SK-N-SH treated with all-trans-retinoic acid at 6 μM for 48 hours (cell line): ENCODE measurements at regions not wholly inside any gene's neighbourhood (a gene's known extent, or its start where the extent isn't known, plus 50 kb on each side); places are given as distances from the start of the nearest gene placed in this dataset.

Experiments
- ATAC-seq: fragments of 200-7000 bp; cut with Tn5 transposase; 3 replicates; pipeline ENCODE4 v1.9.1; 2020; ENCODE audit warnings: mild to moderate bottlenecking, moderate library complexity
- ARNTL ChIP-seq: fragments of 450-650 bp; formaldehyde crosslinking; IDR thresholded peaks from 2 replicates; pipeline ENCODE4 v1.5.0; 2020; ENCODE audit warnings: low read depth, mild to moderate bottlenecking, moderate library complexity, borderline replicate concordance
- CSDC2 ChIP-seq: fragments of 250-450 bp; sonication (Bioruptor Pico); IDR thresholded peaks from 2 replicates; pipeline ENCODE4 v1.5.0; 2020; ENCODE audit warnings: mild to moderate bottlenecking, moderate library complexity
- ESRRG ChIP-seq: fragments of 250-450 bp; sonication (Bioruptor Pico); IDR thresholded peaks from 2 replicates; pipeline ENCODE4 v1.6.1; 2021; ENCODE audit warnings: mild to moderate bottlenecking
- GLIS3 ChIP-seq: fragments of 250-450 bp; sonication (Bioruptor Pico); IDR thresholded peaks from 2 replicates; pipeline ENCODE4 v1.5.0; 2020; ENCODE audit warnings: mild to moderate bottlenecking, moderate library complexity
- ISL1 ChIP-seq: fragments of 250-450 bp; sonication (Bioruptor Pico); IDR thresholded peaks from 2 replicates; pipeline ENCODE4 v2.1.2; 2022; ENCODE audit warnings: mild to moderate bottlenecking, moderate library complexity
- OSR1 ChIP-seq: fragments of 250-450 bp; sonication (Bioruptor Pico); IDR thresholded peaks from 2 replicates; pipeline ENCODE4 v1.8.0; 2022; ENCODE audit warnings: moderate library complexity, mild to moderate bottlenecking, inconsistent platforms
- PPARA ChIP-seq: fragments of 250-450 bp; sonication (Bioruptor Pico); IDR thresholded peaks from 2 replicates; pipeline ENCODE4 v1.5.0; 2020; ENCODE audit warnings: mild to moderate bottlenecking, borderline replicate concordance
- RARB ChIP-seq: fragments of 250-450 bp; sonication (Bioruptor Pico); IDR thresholded peaks from 2 replicates; pipeline ENCODE4 v1.8.0; 2021; ENCODE audit warnings: mild to moderate bottlenecking, moderate library complexity
- SNAI2 ChIP-seq: fragments of 250-450 bp; sonication (Bioruptor Pico); IDR thresholded peaks from 2 replicates; pipeline ENCODE4 v1.5.0; 2020; ENCODE audit warnings: mild to moderate bottlenecking, moderate library complexity
- TCF4 ChIP-seq: fragments of 250-450 bp; sonication (Bioruptor Pico); IDR thresholded peaks from 2 replicates; pipeline ENCODE4 v1.8.0; 2021; ENCODE audit warnings: mild to moderate bottlenecking, moderate library complexity, borderline replicate concordance
- TOX ChIP-seq: fragments of 250-450 bp; sonication (Bioruptor Pico); IDR thresholded peaks from 2 replicates; pipeline ENCODE4 v1.8.0; 2021; ENCODE audit warnings: mild to moderate bottlenecking, moderate library complexity, borderline replicate concordance
- ZC3H10 ChIP-seq: fragments of 250-450 bp; sonication (Bioruptor Pico); IDR thresholded peaks from 2 replicates; pipeline ENCODE4 v1.5.1; 2021; ENCODE audit warnings: mild to moderate bottlenecking, moderate library complexity
- ZFP3 ChIP-seq: fragments of 250-450 bp; sonication (Bioruptor Pico); IDR thresholded peaks from 2 replicates; pipeline ENCODE4 v1.5.0; 2020; ENCODE audit warnings: mild to moderate bottlenecking, moderate library complexity
- ZFP30 ChIP-seq: fragments of 450-650 bp; formaldehyde crosslinking; IDR thresholded peaks from 2 replicates; pipeline ENCODE4 v1.5.0; 2022; ENCODE audit warnings: mild to moderate bottlenecking, moderate library complexity
- ZNF565 ChIP-seq: fragments of 450-650 bp; formaldehyde crosslinking; conservative IDR thresholded peaks from 2 replicates; pipeline ENCODE4 v1.5.0; 2020; ENCODE audit warnings: low read depth, mild to moderate bottlenecking, moderate library complexity
- ZNF70 ChIP-seq: fragments of 450-650 bp; formaldehyde crosslinking; IDR thresholded peaks from 2 replicates; pipeline ENCODE4 v1.5.0; 2020; ENCODE audit warnings: mild to moderate bottlenecking, moderate library complexity
- ZNF8 ChIP-seq: fragments of 450-650 bp; formaldehyde crosslinking; IDR thresholded peaks from 2 replicates; pipeline ENCODE4 v1.5.0; 2020; ENCODE audit warnings: mild to moderate bottlenecking, moderate library complexity
- TF ChIP-seq, protein P1 (sequence below): fragments of 250-450 bp; sonication (Bioruptor Pico); IDR thresholded peaks from 2 replicates; pipeline ENCODE4 v1.8.0; 2020; ENCODE audit warnings: mild to moderate bottlenecking, moderate library complexity, borderline replicate concordance
- TF ChIP-seq, protein P2 (sequence below): fragments of 250-450 bp; sonication (Bioruptor Pico); IDR thresholded peaks from 2 replicates; pipeline ENCODE4 v1.5.1; 2021; ENCODE audit warnings: mild to moderate bottlenecking, moderate library complexity
- TF ChIP-seq, protein P3 (sequence below): fragments of 250-450 bp; sonication (Bioruptor Pico); IDR thresholded peaks from 2 replicates; pipeline ENCODE4 v1.5.1; 2020; ENCODE audit warnings: low read depth, mild to moderate bottlenecking, moderate library complexity
- TF ChIP-seq, protein P4 (sequence below): fragments of 250-450 bp; sonication (Bioruptor Pico); IDR thresholded peaks from 2 replicates; pipeline ENCODE4 v1.5.0; 2020; ENCODE audit warnings: mild to moderate bottlenecking, moderate library complexity

DNA sequence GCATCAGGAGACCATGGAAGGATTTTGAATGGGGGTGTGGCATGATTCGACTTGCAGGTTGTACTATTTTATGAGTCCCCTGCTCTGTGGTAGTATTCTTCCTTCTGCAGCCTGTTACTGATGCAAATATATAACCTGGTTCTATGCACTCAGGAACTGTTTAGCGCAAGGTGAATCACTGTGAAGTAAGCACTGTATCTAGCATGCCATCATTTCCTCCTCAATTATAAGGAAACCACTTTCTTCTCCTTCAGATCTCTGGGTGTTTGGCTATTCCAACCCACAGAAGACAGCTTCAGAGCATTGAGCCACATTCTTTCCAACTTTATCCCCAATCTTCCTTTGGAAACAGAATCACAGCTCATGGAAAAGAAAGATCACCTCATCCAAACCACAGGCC lies 176.7 kb downstream of the DIPK2A start:
- ATAC-seq = no peak
- TF ChIP-seq CSDC2 (CRISPR knock-in tag) (no peak), RARB (CRISPR knock-in tag) (no peak), ZC3H10 (CRISPR knock-in tag) (no peak), SNAI2 (no peak), ESRRG (CRISPR knock-in tag) (no peak), OSR1 (no peak), ARNTL (CRISPR knock-in tag) (no peak), ZFP30 (no peak), ZNF8 (CRISPR knock-in tag) (no peak), ISL1 (CRISPR knock-in tag) (no peak), ZNF70 (CRISPR knock-in tag) (no peak), GLIS3 (CRISPR knock-in tag) (no peak), TOX (CRISPR knock-in tag) (no peak)
- TF ChIP-seq, protein P1, sequence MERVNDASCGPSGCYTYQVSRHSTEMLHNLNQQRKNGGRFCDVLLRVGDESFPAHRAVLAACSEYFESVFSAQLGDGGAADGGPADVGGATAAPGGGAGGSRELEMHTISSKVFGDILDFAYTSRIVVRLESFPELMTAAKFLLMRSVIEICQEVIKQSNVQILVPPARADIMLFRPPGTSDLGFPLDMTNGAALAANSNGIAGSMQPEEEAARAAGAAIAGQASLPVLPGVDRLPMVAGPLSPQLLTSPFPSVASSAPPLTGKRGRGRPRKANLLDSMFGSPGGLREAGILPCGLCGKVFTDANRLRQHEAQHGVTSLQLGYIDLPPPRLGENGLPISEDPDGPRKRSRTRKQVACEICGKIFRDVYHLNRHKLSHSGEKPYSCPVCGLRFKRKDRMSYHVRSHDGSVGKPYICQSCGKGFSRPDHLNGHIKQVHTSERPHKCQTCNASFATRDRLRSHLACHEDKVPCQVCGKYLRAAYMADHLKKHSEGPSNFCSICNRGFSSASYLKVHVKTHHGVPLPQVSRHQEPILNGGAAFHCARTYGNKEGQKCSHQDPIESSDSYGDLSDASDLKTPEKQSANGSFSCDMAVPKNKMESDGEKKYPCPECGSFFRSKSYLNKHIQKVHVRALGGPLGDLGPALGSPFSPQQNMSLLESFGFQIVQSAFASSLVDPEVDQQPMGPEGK (CRISPR knock-in tag) = no peak
- TF ChIP-seq, protein P2, sequence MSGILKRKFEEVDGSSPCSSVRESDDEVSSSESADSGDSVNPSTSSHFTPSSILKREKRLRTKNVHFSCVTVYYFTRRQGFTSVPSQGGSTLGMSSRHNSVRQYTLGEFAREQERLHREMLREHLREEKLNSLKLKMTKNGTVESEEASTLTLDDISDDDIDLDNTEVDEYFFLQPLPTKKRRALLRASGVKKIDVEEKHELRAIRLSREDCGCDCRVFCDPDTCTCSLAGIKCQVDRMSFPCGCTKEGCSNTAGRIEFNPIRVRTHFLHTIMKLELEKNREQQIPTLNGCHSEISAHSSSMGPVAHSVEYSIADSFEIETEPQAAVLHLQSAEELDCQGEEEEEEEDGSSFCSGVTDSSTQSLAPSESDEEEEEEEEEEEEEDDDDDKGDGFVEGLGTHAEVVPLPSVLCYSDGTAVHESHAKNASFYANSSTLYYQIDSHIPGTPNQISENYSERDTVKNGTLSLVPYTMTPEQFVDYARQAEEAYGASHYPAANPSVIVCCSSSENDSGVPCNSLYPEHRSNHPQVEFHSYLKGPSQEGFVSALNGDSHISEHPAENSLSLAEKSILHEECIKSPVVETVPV (CRISPR knock-in tag) = no peak
- TF ChIP-seq, protein P3, sequence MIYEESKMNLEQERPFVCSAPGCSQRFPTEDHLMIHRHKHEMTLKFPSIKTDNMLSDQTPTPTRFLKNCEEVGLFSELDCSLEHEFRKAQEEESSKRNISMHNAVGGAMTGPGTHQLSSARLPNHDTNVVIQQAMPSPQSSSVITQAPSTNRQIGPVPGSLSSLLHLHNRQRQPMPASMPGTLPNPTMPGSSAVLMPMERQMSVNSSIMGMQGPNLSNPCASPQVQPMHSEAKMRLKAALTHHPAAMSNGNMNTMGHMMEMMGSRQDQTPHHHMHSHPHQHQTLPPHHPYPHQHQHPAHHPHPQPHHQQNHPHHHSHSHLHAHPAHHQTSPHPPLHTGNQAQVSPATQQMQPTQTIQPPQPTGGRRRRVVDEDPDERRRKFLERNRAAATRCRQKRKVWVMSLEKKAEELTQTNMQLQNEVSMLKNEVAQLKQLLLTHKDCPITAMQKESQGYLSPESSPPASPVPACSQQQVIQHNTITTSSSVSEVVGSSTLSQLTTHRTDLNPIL (CRISPR knock-in tag) = no peak
- TF ChIP-seq, protein P4, sequence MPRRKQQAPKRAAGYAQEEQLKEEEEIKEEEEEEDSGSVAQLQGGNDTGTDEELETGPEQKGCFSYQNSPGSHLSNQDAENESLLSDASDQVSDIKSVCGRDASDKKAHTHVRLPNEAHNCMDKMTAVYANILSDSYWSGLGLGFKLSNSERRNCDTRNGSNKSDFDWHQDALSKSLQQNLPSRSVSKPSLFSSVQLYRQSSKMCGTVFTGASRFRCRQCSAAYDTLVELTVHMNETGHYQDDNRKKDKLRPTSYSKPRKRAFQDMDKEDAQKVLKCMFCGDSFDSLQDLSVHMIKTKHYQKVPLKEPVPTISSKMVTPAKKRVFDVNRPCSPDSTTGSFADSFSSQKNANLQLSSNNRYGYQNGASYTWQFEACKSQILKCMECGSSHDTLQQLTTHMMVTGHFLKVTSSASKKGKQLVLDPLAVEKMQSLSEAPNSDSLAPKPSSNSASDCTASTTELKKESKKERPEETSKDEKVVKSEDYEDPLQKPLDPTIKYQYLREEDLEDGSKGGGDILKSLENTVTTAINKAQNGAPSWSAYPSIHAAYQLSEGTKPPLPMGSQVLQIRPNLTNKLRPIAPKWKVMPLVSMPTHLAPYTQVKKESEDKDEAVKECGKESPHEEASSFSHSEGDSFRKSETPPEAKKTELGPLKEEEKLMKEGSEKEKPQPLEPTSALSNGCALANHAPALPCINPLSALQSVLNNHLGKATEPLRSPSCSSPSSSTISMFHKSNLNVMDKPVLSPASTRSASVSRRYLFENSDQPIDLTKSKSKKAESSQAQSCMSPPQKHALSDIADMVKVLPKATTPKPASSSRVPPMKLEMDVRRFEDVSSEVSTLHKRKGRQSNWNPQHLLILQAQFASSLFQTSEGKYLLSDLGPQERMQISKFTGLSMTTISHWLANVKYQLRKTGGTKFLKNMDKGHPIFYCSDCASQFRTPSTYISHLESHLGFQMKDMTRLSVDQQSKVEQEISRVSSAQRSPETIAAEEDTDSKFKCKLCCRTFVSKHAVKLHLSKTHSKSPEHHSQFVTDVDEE (CRISPR knock-in tag) = no peak

DNA sequence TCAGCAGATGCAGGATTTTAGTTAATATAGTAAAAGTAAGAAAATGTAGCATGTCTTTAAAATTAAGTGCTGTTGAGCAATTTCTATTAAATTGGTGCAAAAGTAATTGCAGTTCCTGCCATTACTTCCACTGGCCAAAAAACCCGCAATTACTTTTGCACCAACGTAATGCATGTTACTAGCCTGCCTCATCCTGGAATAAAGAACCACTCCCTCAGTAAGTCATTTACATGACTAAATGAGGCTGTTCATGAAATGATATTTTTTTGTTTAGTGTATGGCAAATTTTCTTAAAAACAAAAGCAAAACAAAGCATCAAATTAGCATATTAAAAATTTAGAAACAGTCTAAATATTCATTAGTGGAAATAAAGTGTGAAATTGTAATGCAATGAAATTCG lies 180.4 kb downstream of the DIPK2A start:
- ATAC-seq = no peak
- TF ChIP-seq ZC3H10 (CRISPR knock-in tag) (no peak), TCF4 (no peak), ZNF565 (CRISPR knock-in tag) (no peak), ZFP3 (no peak), PPARA (no peak), ISL1 (CRISPR knock-in tag) (no peak), SNAI2 (no peak), ZNF70 (CRISPR knock-in tag) (no peak), GLIS3 (CRISPR knock-in tag) (no peak)
- TF ChIP-seq, protein P1 (CRISPR knock-in tag) = no peak
- TF ChIP-seq, protein P3 (CRISPR knock-in tag) = no peak
- TF ChIP-seq, all 23 proteins: peak for 0

DNA sequence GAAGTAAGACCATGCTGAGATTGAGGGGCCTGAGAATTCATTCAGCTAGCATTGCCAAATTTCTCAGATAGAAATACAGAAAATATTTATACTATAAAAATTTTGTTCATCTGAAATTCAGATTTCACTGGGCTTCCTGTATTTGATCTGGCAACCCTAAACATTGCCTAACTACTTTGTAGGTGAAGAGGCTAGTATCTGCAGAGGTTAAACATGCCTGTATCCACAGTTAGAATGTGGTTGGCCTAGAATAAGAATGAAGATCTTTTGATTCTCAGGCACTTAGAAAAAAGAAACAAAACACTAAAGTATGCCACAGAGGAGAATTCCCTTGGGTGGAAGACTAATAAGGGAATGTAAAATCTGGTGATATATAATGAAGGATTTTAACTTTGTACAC lies 189.0 kb downstream of the DIPK2A start:
- no peak for TF ChIP-seq GLIS3 (CRISPR knock-in tag)
- no peak for TF ChIP-seq ZC3H10 (CRISPR knock-in tag)
- TF ChIP-seq ESRRG (CRISPR knock-in tag) = no peak
- TF ChIP-seq, protein P3 (CRISPR knock-in tag) = no peak
- TF ChIP-seq, protein P2 (CRISPR knock-in tag) = no peak
- TF ChIP-seq ZNF8 (CRISPR knock-in tag) = no peak
- no peak for TF ChIP-seq ZFP3
- TF ChIP-seq ISL1 (CRISPR knock-in tag) = no peak
- no peak for TF ChIP-seq ARNTL (CRISPR knock-in tag)
- TF ChIP-seq TOX (CRISPR knock-in tag) = no peak
- TF ChIP-seq ZFP30 = no peak
- no peak for TF ChIP-seq RARB (CRISPR knock-in tag)
- TF ChIP-seq, all 23 proteins: peak for 0
- ATAC-seq = no peak
